ENCODE measurements at regions not wholly inside any gene's neighbourhood (a gene's known extent, or its start where the extent isn't known, plus 50 kb on each side); places are given as distances from the start of the nearest gene placed in this dataset.

GRCh38 chr13:74045583-74045982 lies 88.6 kb downstream of the KLF12 start:
- no peak for DNase-seq (ENCODE audit: low read depth in 1 of 2, low spot score in 1 of 2)

DNA sequence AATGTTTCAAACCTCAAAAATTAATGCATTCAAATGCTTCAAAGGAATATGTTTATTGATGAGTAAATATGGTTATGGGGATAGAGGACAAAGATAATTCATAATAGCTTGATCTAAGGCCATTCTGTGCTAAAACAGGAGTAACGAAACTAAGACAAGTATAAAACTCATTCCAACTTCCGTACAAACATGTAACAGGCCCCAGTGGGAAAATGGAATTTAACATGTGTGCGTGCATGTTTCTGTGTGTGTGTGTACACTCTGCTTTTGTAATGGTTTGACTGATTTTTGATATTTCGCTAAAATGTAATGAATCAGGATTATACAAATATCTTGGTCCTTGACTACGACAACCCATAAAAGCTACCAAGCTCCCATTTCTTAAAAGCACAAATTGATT lies 91.0 kb downstream of the KLF12 start:
- no peak for DNase-seq (ENCODE audit: low read depth in 1 of 2, low spot score in 1 of 2)

DNA sequence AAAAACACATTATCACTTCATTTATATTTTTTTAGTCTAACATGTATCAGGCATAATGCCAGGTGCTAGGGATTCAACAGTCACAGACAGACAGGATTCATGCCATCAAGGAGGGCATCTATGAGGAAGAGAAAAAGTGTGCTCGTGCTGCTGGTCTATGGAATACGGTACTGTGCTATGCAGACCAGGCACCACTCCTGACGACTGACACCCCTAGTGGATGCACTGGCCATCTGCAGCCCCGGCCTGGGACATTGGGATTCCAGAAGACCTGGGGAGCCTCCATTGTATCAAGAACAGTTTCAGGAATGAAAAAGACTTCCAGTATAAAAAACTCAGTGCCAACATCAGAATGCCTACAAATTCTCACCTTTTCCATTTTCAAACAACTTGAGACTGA lies 94.0 kb downstream of the KLF12 start:
- DNase-seq (ENCODE audit: low read depth in 1 of 2, low spot score in 1 of 2), result no peak

- DNase-seq (ENCODE audit: low read depth in 1 of 2, low spot score in 1 of 2), result no peak
These were observed 94.5 kb downstream of the KLF12 start for GRCh38 chr13:74039667-74040066.

- no peak for DNase-seq (ENCODE audit: low read depth in 1 of 2, low spot score in 1 of 2)
These were observed 95.0 kb downstream of the KLF12 start for GRCh38 chr13:74039154-74039553.

GRCh38 chr13:74037762-74038161 lies 96.4 kb downstream of the KLF12 start:
- no peak for DNase-seq (ENCODE audit: low read depth in 1 of 2, low spot score in 1 of 2)

GRCh38 chr13:74036373-74036772 lies 97.8 kb downstream of the KLF12 start:
- no peak for DNase-seq (ENCODE audit: low read depth in 1 of 2, low spot score in 1 of 2)

- no peak for DNase-seq (ENCODE audit: low read depth in 1 of 2, low spot score in 1 of 2)
These were observed 98.3 kb downstream of the KLF12 start for GRCh38 chr13:74035896-74036295.

GRCh38 chr13:74032325-74032724 lies 101.9 kb downstream of the KLF12 start:
- DNase-seq (ENCODE audit: low read depth in 1 of 2, low spot score in 1 of 2), result no peak

GRCh38 chr13:74027161-74027779 lies 106.9 kb downstream of the KLF12 start:
- DNase-seq (ENCODE audit: low read depth in 1 of 2, low spot score in 1 of 2), result no peak

- peak in 1 of 2 donors; percentile 69 for DNase-seq (ENCODE audit: low read depth in 1 of 2, low spot score in 1 of 2)
These were observed 107.5 kb downstream of the KLF12 start for GRCh38 chr13:74026753-74027152.

- no peak for DNase-seq (ENCODE audit: low read depth in 1 of 2, low spot score in 1 of 2)
These were observed 108.8 kb downstream of the KLF12 start for GRCh38 chr13:74025369-74025768.

- DNase-seq (ENCODE audit: low read depth in 1 of 2, low spot score in 1 of 2), result no peak
These were observed 109.3 kb downstream of the KLF12 start for GRCh38 chr13:74024856-74025255.

DNA sequence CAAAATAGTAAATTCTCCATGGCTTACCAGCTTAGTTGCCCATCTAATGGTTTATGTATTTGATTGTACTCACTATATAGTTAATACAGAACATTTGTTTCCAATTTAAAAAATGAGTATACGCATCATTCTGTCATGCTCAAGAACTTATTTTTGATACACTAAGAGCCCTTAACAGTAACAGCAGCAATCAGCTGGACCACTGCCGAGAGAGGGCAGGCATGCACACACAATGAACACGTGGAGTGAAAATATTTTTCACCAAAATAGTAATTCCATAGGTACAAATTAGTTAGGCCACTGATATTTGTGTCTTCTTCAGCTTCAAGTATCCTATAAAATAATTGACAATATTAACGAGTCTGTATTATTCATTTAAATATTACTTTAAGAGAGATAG lies 109.9 kb downstream of the KLF12 start:
- no peak for DNase-seq (ENCODE audit: low read depth in 1 of 2, low spot score in 1 of 2)

GRCh38 chr13:74023484-74023883 lies 110.7 kb downstream of the KLF12 start:
- no peak for DNase-seq (ENCODE audit: low read depth in 1 of 2, low spot score in 1 of 2)

- no peak for DNase-seq (ENCODE audit: low read depth in 1 of 2, low spot score in 1 of 2)
These were observed 112.7 kb downstream of the KLF12 start for GRCh38 chr13:74021505-74021904.

DNA sequence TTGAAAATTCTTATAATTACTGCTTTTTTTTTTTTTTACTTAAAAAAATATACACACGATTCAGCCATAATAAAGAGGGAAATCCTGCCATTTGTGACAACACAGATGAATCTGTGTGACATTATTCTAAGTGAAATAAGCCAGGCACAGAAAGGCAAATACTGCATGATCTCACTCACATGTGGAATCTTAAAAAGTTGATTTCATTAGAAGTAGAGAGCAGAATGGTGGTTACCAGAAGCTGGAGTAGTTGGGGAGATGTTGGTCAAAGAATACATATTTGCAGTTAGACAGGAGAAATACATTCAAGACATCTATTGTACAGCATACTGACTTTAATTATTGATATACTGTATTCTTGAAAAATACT lies 116.2 kb downstream of the KLF12 start:
- no peak for DNase-seq (ENCODE audit: low read depth in 1 of 2, low spot score in 1 of 2)

- no peak for DNase-seq (ENCODE audit: low read depth in 1 of 2, low spot score in 1 of 2)
These were observed 116.7 kb downstream of the KLF12 start for GRCh38 chr13:74017301-74018061.

DNA sequence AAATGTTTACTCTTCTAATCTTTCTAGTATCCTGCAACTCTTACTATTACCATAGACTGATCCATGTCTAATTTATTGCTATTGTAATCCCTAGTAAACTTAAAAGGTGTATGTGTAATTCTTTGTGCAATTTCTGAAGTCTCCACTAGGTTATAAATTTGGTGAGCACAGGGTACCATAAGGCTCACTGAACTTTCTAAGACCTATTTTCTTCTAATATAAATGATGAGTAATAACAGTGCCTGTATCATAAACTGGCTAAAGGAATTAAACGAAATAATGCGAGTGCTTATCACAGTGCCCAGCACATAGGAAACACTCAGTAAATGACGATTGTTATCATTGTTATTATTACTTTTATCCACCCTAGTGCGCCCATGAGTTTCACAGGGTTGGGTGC lies 119.1 kb downstream of the KLF12 start:
- no peak for DNase-seq (ENCODE audit: low read depth in 1 of 2, low spot score in 1 of 2)

DNA sequence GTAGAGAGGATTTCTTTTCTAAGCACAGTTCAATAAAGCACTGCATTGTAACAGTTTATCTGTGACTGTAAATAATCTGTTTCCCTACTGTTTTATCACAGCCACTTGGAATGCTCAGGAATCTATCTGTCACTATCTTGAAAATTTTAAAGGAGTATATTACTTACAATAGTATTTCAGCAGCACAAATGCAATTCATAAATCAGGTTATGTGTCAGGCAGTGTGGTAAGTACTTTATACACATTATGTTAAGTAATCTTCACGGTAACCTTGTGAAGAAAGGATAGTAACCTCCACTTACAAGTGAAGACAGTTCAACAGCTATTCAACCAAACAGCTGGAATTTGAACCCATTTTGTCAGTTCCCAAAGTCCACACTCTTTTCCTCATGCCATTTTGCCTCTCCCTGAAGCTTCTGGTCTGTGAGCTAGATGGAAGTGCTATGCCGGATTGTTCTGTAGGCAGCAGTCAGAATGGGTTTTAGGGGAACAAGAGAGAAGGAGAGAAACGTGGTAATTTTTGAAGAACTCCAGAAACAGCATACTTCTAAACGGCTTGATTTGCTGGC lies 125.0 kb downstream of the KLF12 start:
- no peak for DNase-seq (ENCODE audit: low read depth in 1 of 2, low spot score in 1 of 2)

DNA sequence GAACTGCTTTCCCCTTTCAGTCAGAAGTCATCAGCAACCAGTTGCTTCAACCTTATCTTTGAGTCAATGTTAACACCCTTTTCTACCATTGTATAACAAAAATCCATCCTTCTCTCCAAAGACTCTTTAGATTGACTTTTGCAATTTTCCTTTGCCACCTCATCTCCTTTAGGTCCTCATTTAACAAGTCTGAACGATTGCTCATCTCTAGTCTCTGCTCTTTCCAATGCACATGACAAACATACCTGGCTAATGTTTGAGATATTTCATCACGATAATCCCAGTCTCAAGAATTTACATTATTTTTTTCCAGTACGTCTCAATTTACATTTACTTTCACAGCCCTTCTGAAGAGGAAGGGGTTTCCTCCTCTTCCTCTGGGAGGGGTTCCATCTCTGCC lies 127.5 kb downstream of the KLF12 start:
- DNase-seq (ENCODE audit: low read depth in 1 of 2, low spot score in 1 of 2), result no peak

GRCh38 chr13:74005320-74006157 lies 128.7 kb downstream of the KLF12 start:
- DNase-seq (ENCODE audit: low read depth in 1 of 2, low spot score in 1 of 2), result no peak
